H1 (cell line): ENCODE measurements at regions not wholly inside any gene's neighbourhood (a gene's known extent, or its start where the extent isn't known, plus 50 kb on each side); places are given as distances from the start of the nearest gene placed in this dataset.

ENCODE experiments used
- CTCF ChIA-PET: fragments of 300-600 bp; sonication (Branson Sonifier 250); formaldehyde crosslinking; loops from one replicate; lab custom pipeline; 2021; ENCODE audit not compliant: partially characterized antibody; lab: Charles Lee
- POLR2A ChIA-PET: fragments of 300-600 bp; sonication (Branson Sonifier 250); formaldehyde crosslinking; loops from one replicate; lab custom pipeline; 2021; ENCODE audit warnings: inconsistent platforms; ENCODE audit not compliant: partially characterized antibody; lab: Charles Lee
- DNase-seq, 2 experiments: peaks; one replicate each; pipeline versions ENCODE4 v3.0.0 to v3.0.0-alpha.2; 2010 to 2022; ENCODE audit warnings: low spot score in 2 of 2, low read depth in 1 of 2, mixed read lengths in 1 of 2
- FAIRE-seq: peaks from 2 replicates; lab custom pipeline; 2011; peaks lifted over from hg19 to GRCh38; lab: Jason Lieb, UNC
- H2AFZ ChIP-seq: 2 replicates; pipeline ENCODE4 v1.8.1; 2012; ENCODE audit warnings: low read length, inconsistent platforms
- H2AK5ac ChIP-seq: 2 replicates; pipeline ENCODE4 v1.6.1; 2013; ENCODE audit warnings: low read depth, low read length
- H2BK120ac ChIP-seq: replicated peaks from 2 replicates; pipeline ENCODE3; 2013; ENCODE audit warnings: low read depth, low read length, inconsistent platforms
- H2BK12ac ChIP-seq: 2 replicates; pipeline ENCODE4 v1.6.1; 2013; ENCODE audit warnings: low read depth, low read length
- H2BK15ac ChIP-seq: 2 replicates; pipeline ENCODE4 v1.6.1; 2013; ENCODE audit warnings: low read length
- H2BK20ac ChIP-seq: 2 replicates; pipeline ENCODE4 v1.6.1; 2013; ENCODE audit warnings: low read length
- H2BK5ac ChIP-seq: 2 replicates; pipeline ENCODE4 v1.6.1; 2013; ENCODE audit warnings: low read depth, low read length
- H3K14ac ChIP-seq: 2 replicates; pipeline ENCODE4 v1.6.1; 2013; ENCODE audit warnings: inconsistent platforms; ENCODE audit not compliant: insufficient read length
- H3K18ac ChIP-seq: 2 replicates; pipeline ENCODE4 v1.6.1; 2013; ENCODE audit warnings: low read length; ENCODE audit errors: extremely low read depth
- H3K23ac ChIP-seq: 2 replicates; pipeline ENCODE4 v1.6.1; 2013; ENCODE audit warnings: inconsistent platforms; ENCODE audit not compliant: insufficient read length
- H3K23me2 ChIP-seq: 2 replicates; pipeline ENCODE4 v1.6.1; 2013; ENCODE audit warnings: low read depth, low read length
- H3K27ac ChIP-seq: 2 replicates; pipeline ENCODE4 v1.6.1; 2011; ENCODE audit warnings: low read depth, low read length, inconsistent platforms
- H3K27me3 ChIP-seq, 4 experiments: replicated peaks in 1 of 4; 1 replicate in 1 of 4; 2 replicates in 3 of 4; pipeline versions ENCODE4 v1.6.1 to v1.8.1; 2011 to 2013; ENCODE audit warnings: low read length in 3 of 4, mild to moderate bottlenecking in 3 of 4, inconsistent platforms in 2 of 4, mixed read lengths in 2 of 4, moderate library complexity in 1 of 4; ENCODE audit not compliant: control insufficient read depth in 3 of 4, insufficient read depth in 3 of 4; ENCODE audit errors: extremely low read depth in 1 of 4
- H3K36me3 ChIP-seq, 4 experiments: 2 replicates each; pipeline versions ENCODE4 v1.6.1 to v1.8.1; 2011 to 2013; ENCODE audit warnings: mild to moderate bottlenecking in 4 of 4, low read length in 3 of 4, moderate library complexity in 2 of 4, control low read depth in 1 of 4, inconsistent platforms in 1 of 4; ENCODE audit not compliant: insufficient read depth in 4 of 4, control insufficient read depth in 2 of 4
- H3K4ac ChIP-seq: replicated peaks from 2 replicates; pipeline ENCODE3; 2013; ENCODE audit warnings: low read length, low read depth, mixed read lengths, inconsistent platforms; ENCODE audit not compliant: insufficient read length
- H3K4me1 ChIP-seq, 4 experiments: replicated peaks in 1 of 4; 1 replicate in 1 of 4; 2 replicates in 3 of 4; pipeline versions ENCODE4 v1.6.1 to v1.8.1; 2011 to 2013; ENCODE audit warnings: low read length in 3 of 4, inconsistent platforms in 2 of 4, mixed read lengths in 1 of 4; ENCODE audit not compliant: insufficient read depth in 4 of 4, control insufficient read depth in 3 of 4
- H3K4me2 ChIP-seq, 2 experiments: 2 replicates each; pipeline versions ENCODE4 v1.6.1 to v1.8.1; 2011 to 2013; ENCODE audit warnings: low read depth in 2 of 2, low read length in 2 of 2, control low read depth in 1 of 2, inconsistent platforms in 1 of 2, mild to moderate bottlenecking in 1 of 2; ENCODE audit not compliant: insufficient read depth in 1 of 2
- H3K4me3 ChIP-seq, 4 experiments: fragments of 200-600, 300-600 bp in 1 of 4; sonication (generic), shearing (Covaris generic), sonication (Bioruptor Twin) in 1 of 4; 2 replicates each; pipeline versions ENCODE4 v1.5.1 to v1.8.1; 2011 to 2016; ENCODE audit warnings: low read length in 4 of 4, low read depth in 3 of 4, control low read depth in 2 of 4, inconsistent platforms in 2 of 4, mild to moderate bottlenecking in 2 of 4, mixed read lengths in 1 of 4, moderate library complexity in 1 of 4; ENCODE audit not compliant: insufficient read depth in 2 of 4; ENCODE audit errors: extremely low read depth in 1 of 4
- H3K56ac ChIP-seq: replicated peaks from 2 replicates; pipeline ENCODE3; 2013; ENCODE audit warnings: low read depth, mild to moderate bottlenecking, mixed read lengths, low read length, inconsistent platforms; ENCODE audit not compliant: insufficient read length
- H3K79me1 ChIP-seq: 2 replicates; pipeline ENCODE4 v1.6.1; 2013; ENCODE audit warnings: low read depth, low read length, control low read depth
- H3K79me2 ChIP-seq, 2 experiments: 2 replicates each; pipeline versions ENCODE4 v1.6.1 to v1.8.1; 2012 to 2013; ENCODE audit warnings: low read length in 2 of 2, mild to moderate bottlenecking in 2 of 2, inconsistent platforms in 1 of 2; ENCODE audit not compliant: insufficient read depth in 2 of 2, control insufficient read depth in 1 of 2
- H3K9ac ChIP-seq, 4 experiments: replicated peaks in 1 of 4; 1 replicate in 1 of 4; 2 replicates in 3 of 4; pipeline versions ENCODE4 v1.6.1 to v1.8.1; 2011 to 2013; ENCODE audit warnings: low read depth in 3 of 4, low read length in 3 of 4, control low read depth in 2 of 4, mild to moderate bottlenecking in 2 of 4, moderate library complexity in 2 of 4, inconsistent platforms in 1 of 4; ENCODE audit errors: extremely low read depth in 1 of 4
- H3K9me3 ChIP-seq, 2 experiments: 2 replicates each; pipeline versions ENCODE4 v1.6.1 to v1.8.1; 2012 to 2013; ENCODE audit warnings: mild to moderate bottlenecking in 2 of 2, moderate library complexity in 2 of 2, control low read depth in 1 of 2, inconsistent platforms in 1 of 2, low read depth in 1 of 2, low read length in 1 of 2, mixed read lengths in 1 of 2; ENCODE audit not compliant: insufficient read depth in 2 of 2
- H4K20me1 ChIP-seq, 2 experiments: replicated peaks in 1 of 2; 2 replicates each; pipeline versions ENCODE3 to v1.8.1; 2011 to 2013; ENCODE audit warnings: inconsistent platforms in 2 of 2, low read length in 2 of 2, mild to moderate bottlenecking in 1 of 2; ENCODE audit not compliant: insufficient read depth in 2 of 2, control insufficient read depth in 1 of 2
- H4K5ac ChIP-seq: 2 replicates; pipeline ENCODE4 v1.6.1; 2013; ENCODE audit warnings: low read length, low read depth, mixed read lengths, inconsistent platforms; ENCODE audit not compliant: insufficient read length
- H4K8ac ChIP-seq: 2 replicates; pipeline ENCODE4 v1.8.0; 2013; ENCODE audit warnings: mild to moderate bottlenecking, moderate library complexity, low read length, inconsistent platforms; ENCODE audit not compliant: insufficient read depth; ENCODE audit errors: extremely low read depth
- H4K91ac ChIP-seq: replicated peaks from 2 replicates; pipeline ENCODE3; 2013; ENCODE audit warnings: low read length, mixed read lengths, inconsistent platforms; ENCODE audit not compliant: insufficient read length
- CTBP2 ChIP-seq: IDR thresholded peaks from 2 replicates; pipeline ENCODE4 v1.7.0; 2011; ENCODE audit warnings: borderline replicate concordance, mild to moderate bottlenecking, moderate library complexity, mixed read lengths, low read length; ENCODE audit not compliant: insufficient read depth, insufficient read length
- JUND ChIP-seq: IDR thresholded peaks from 2 replicates; pipeline ENCODE4 v1.6.1; 2011; ENCODE audit warnings: mild to moderate bottlenecking, improper control_type of control experiment, low read length
- KDM4A ChIP-seq: IDR thresholded peaks from one replicate; pipeline ENCODE4 v1.7.1; 2012; ENCODE audit warnings: low read depth, mild to moderate bottlenecking, moderate library complexity, low read length, inconsistent platforms; ENCODE audit not compliant: severe bottlenecking
- NRF1 ChIP-seq: IDR thresholded peaks from 2 replicates; pipeline ENCODE4 v1.6.1; 2011; ENCODE audit warnings: mild to moderate bottlenecking, low read depth, low read length, improper control_type of control experiment
- PHF8 ChIP-seq: fragments of 200-600 bp; sonication (generic); conservative IDR thresholded peaks from 2 replicates; pipeline ENCODE4 v1.7.1; 2012; ENCODE audit warnings: low read depth, mild to moderate bottlenecking, inconsistent platforms, low read length, moderate library complexity
- POLR2A ChIP-seq, 2 experiments: IDR thresholded peaks; 1 replicate in 1 of 2; 2 replicates in 1 of 2; pipeline ENCODE4 v1.6.1; 2011; ENCODE audit warnings: low read depth in 2 of 2, low read length in 2 of 2, mild to moderate bottlenecking in 2 of 2; ENCODE audit errors: control extremely low read depth in 1 of 2
- SIN3A ChIP-seq, 2 experiments: IDR thresholded peaks in 1 of 2; conservative IDR thresholded peaks in 1 of 2; 2 replicates each; pipeline ENCODE4 v1.6.1; 2011 to 2012; ENCODE audit warnings: low read length in 2 of 2, improper control_type of control experiment in 1 of 2, low read depth in 1 of 2, mild to moderate bottlenecking in 1 of 2
- SP2 ChIP-seq: IDR thresholded peaks from 2 replicates; pipeline ENCODE4 v1.6.1; 2012; ENCODE audit warnings: mild to moderate bottlenecking, low read length, inconsistent platforms
- WGBS, 2 experiments: shearing (Covaris generic) in 1 of 2; methylation state at CpG; one replicate each; pipeline versions ENCODE4 v1.1.6 to v1.1.7; 2013 to 2015; ENCODE audit warnings: low lambda C conversion rate in 2 of 2, mixed read lengths in 2 of 2, inconsistent platforms in 1 of 2, low coverage in 1 of 2, missing lambda C conversion rate in 1 of 2; ENCODE audit not compliant: insufficient replicate concordance in 2 of 2, insufficient coverage in 1 of 2, insufficient read length in 1 of 2; ENCODE audit errors: extremely low coverage in 1 of 2, missing lambda C conversion rate in 1 of 2; 5-methylcytosine and 5-hydroxymethylcytosine counted together
- TF ChIP-seq, protein P1 (sequence below): IDR thresholded peaks from 2 replicates; pipeline ENCODE4 v1.6.1; 2012; ENCODE audit warnings: inconsistent platforms

DNA sequence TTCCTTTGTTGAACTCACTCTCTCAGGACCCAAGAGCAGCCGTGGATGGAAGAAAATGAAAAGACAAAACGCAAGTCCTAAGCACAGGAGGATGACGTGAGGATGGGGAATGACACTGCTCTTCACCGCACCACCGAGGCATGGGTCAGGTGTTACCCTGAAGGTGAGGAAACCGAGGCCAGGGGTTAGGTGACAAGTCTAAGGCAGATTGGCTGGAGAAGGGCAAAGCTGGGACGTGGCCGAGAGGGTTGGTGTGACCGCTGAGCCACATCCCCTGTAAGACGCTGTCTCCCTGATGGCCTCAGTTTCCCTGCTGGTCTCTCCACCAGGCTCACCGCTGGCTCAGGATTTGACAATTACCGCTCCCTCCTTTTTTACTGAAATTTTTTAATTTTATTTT lies 284.4 kb downstream of the CTTN start:
- no peak for DNase-seq
- H2BK20ac ChIP-seq: no peak overlapping the region
- no peak overlapping the region for H3K18ac ChIP-seq
- no peak overlapping the region for H3K4me2 ChIP-seq
- H3K4me3 ChIP-seq: no peak overlapping the region
- H2BK5ac ChIP-seq: no peak overlapping the region
- no peak overlapping the region for H2BK12ac ChIP-seq
- no peak overlapping the region for H3K23ac ChIP-seq
- no peaks in the 10 kb centered on the region for H3K79me1 ChIP-seq
- no peaks in the 10 kb centered on the region for H3K9me3 ChIP-seq
- H3K27me3 ChIP-seq: no peaks in the 10 kb centered on the region
- H3K4me1 ChIP-seq: peaks cover 0 to 7% (median 3%) of the 10 kb centered on the region in 4 experiments; a peak in 4 of 7 replicates
- no peak overlapping the region for H4K5ac ChIP-seq
- H3K36me3 ChIP-seq: no peaks in the 10 kb centered on the region
- H3K56ac ChIP-seq: no peak overlapping the region
- H4K8ac ChIP-seq: no peak overlapping the region
- peaks cover 0 to 5% of the 10 kb centered on the region in 2 experiments for H4K20me1 ChIP-seq
- no peak for FAIRE-seq
- no peak overlapping the region for H2AFZ ChIP-seq
- H2AK5ac ChIP-seq: 0 out of 2 replicates have a peak overlapping the region, but pooled peaks have one; percentile 0
- ChIA-PET CTCF (interaction anchor here (1.1 kb wide), 1 partner anchor 18 kb away, joined by 3 read pairs; no protein-coding TSS in a partner anchor), POLR2A (no interaction called here)
- 85% methylated on average over 12 of the region's 12 CpGs; no CpG with 5 or more reads in 1 of the 2 experiments for WGBS, 2 experiments
- TF ChIP-seq JUND (no peak), KDM4A (no peak), NRF1 (no peak), CTBP2 (no peak), SP2 (no peak), POLR2A (IDR thresholded peaks at IDR 0.05; ENCODE audit: control extremely low read depth in 1 of 2, low read depth in 2 of 2, low read length in 2 of 2) (no peak), SIN3A (conservative IDR thresholded peaks at IDR 0.05 in 1 of 2, IDR thresholded peaks at IDR 0.05 in 1 of 2; ENCODE audit: low read depth in 1 of 2, low read length in 2 of 2) (no peak), PHF8 (no peak)
- TF ChIP-seq, protein P1, sequence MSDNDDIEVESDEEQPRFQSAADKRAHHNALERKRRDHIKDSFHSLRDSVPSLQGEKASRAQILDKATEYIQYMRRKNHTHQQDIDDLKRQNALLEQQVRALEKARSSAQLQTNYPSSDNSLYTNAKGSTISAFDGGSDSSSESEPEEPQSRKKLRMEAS: no peak
- peaks cover 6% of the 10 kb centered on the region; the same call in 1 of the 2 replicates for H3K23me2 ChIP-seq
- no peak overlapping the region for H3K4ac ChIP-seq
- no peak overlapping the region for H3K9ac ChIP-seq
- H3K27ac ChIP-seq: no peak overlapping the region
- no peak overlapping the region for H2BK120ac ChIP-seq
- no peak overlapping the region for H4K91ac ChIP-seq
- no peak overlapping the region for H2BK15ac ChIP-seq
- no peak overlapping the region for H3K14ac ChIP-seq
- H3K79me2 ChIP-seq: no peaks in the 10 kb centered on the region
